AG08395 (cell line): ENCODE measurements at regions not wholly inside any gene's neighbourhood (a gene's known extent, or its start where the extent isn't known, plus 50 kb on each side); places are given as distances from the start of the nearest gene placed in this dataset.
A peak's percentile ranks its signal among the peaks of the same experiment; 100 is the strongest.
"Not testable (repeated sequence)": the region's sequence is repeated elsewhere in the genome, so short reads cannot be mapped to it uniquely, and the experiment has no call there.

Experiments
- DNase-seq: peaks from one replicate; pipeline ENCODE4 v3.0.0; 2012; ENCODE audit warnings: mixed read lengths, low spot score

GRCh38 chr12:78269620-78270019 lies 438.9 kb downstream of the NAV3 start:
- DNase-seq, result no peak

- DNase-seq, result no peak
These were observed 440.9 kb downstream of the NAV3 start for GRCh38 chr12:78271546-78271945.

GRCh38 chr12:78275886-78276285 lies 445.2 kb downstream of the NAV3 start:
- DNase-seq, result no peak

- DNase-seq, result no peak
These were observed 448.1 kb downstream of the NAV3 start for GRCh38 chr12:78278706-78279190.

- no peak for DNase-seq
These were observed 448.9 kb downstream of the NAV3 start for GRCh38 chr12:78279567-78279966.

- not testable (repeated sequence) for DNase-seq
These were observed 450.4 kb downstream of the NAV3 start for GRCh38 chr12:78281102-78281501.

GRCh38 chr12:78284417-78284816 lies 453.7 kb downstream of the NAV3 start:
- no peak for DNase-seq

GRCh38 chr12:78290606-78291345 lies 460.1 kb downstream of the NAV3 start:
- DNase-seq, result peak; percentile 65

GRCh38 chr12:78293059-78293686 lies 462.5 kb downstream of the NAV3 start:
- no peak for DNase-seq

GRCh38 chr12:78301282-78301681 lies 470.6 kb downstream of the NAV3 start:
- DNase-seq, result not testable (repeated sequence)

GRCh38 chr12:78305808-78306207 lies 475.1 kb downstream of the NAV3 start:
- DNase-seq, result no peak

GRCh38 chr12:78306236-78306635 lies 475.5 kb downstream of the NAV3 start:
- DNase-seq, result no peak

- no peak for DNase-seq
These were observed 478.0 kb downstream of the NAV3 start for GRCh38 chr12:78308701-78309100.

GRCh38 chr12:78315028-78315427 lies 484.3 kb downstream of the NAV3 start:
- DNase-seq, result no peak

GRCh38 chr12:78316136-78316535 lies 485.4 kb downstream of the NAV3 start:
- peak; percentile 3 for DNase-seq

- no peak for DNase-seq
These were observed 486.2 kb downstream of the NAV3 start for GRCh38 chr12:78316631-78317468.

- no peak for DNase-seq
These were observed 491.0 kb downstream of the NAV3 start for GRCh38 chr12:78321696-78322095.

- DNase-seq, result no peak
These were observed 492.5 kb downstream of the NAV3 start for GRCh38 chr12:78323226-78323625.

- no peak for DNase-seq
These were observed 493.5 kb downstream of the NAV3 start for GRCh38 chr12:78324234-78324633.

- DNase-seq, result no peak
These were observed 497.8 kb downstream of the NAV3 start for GRCh38 chr12:78328524-78328923.

GRCh38 chr12:78330131-78330530 lies 499.4 kb downstream of the NAV3 start:
- no peak for DNase-seq

GRCh38 chr12:78331181-78331580 lies 500.5 kb downstream of the NAV3 start:
- no peak for DNase-seq

GRCh38 chr12:78331753-78332152 lies 501.1 kb downstream of the NAV3 start:
- no peak for DNase-seq
